HG02588 (cell line): ENCODE measurements at regions not wholly inside any gene's neighbourhood (a gene's known extent, or its start where the extent isn't known, plus 50 kb on each side); places are given as distances from the start of the nearest gene placed in this dataset.

Experiments
- ATAC-seq: cut with Tn5 transposase; IDR thresholded peaks from one replicate; pipeline ENCODE4 v1.9.1; 2021; ENCODE audit warnings: mild to moderate bottlenecking, moderate library complexity; ENCODE audit not compliant: unreplicated experiment

GRCh38 chr1:87600055-87600850, 271.6 kb downstream of the LMO4 start:
- no peak for ATAC-seq

- ATAC-seq, result peak; percentile 42
Measured at GRCh38 chr1:87600854-87601253, 272.2 kb downstream of the LMO4 start.

GRCh38 chr1:87603626-87604025, 274.9 kb downstream of the LMO4 start:
- ATAC-seq, result no peak

- ATAC-seq, result no peak
Measured at GRCh38 chr1:87612956-87613355, 284.3 kb downstream of the LMO4 start.

- no peak for ATAC-seq
Measured at GRCh38 chr1:87615491-87615890, 286.8 kb downstream of the LMO4 start.

- ATAC-seq, result no peak
Measured at GRCh38 chr1:87615901-87616300, 287.2 kb downstream of the LMO4 start.

GRCh38 chr1:87620807-87621206, 292.1 kb downstream of the LMO4 start:
- no peak for ATAC-seq

- no peak for ATAC-seq
Measured at GRCh38 chr1:87629673-87630072, 301.0 kb downstream of the LMO4 start.

- no peak for ATAC-seq
Measured at GRCh38 chr1:87632232-87632631, 303.6 kb downstream of the LMO4 start.

GRCh38 chr1:87636198-87636892, 307.7 kb downstream of the LMO4 start:
- ATAC-seq, result no peak

- no peak for ATAC-seq
Measured at GRCh38 chr1:87638636-87639035, 310.0 kb downstream of the LMO4 start.

GRCh38 chr1:87641996-87642395, 313.3 kb downstream of the LMO4 start:
- ATAC-seq, result no peak

- ATAC-seq, result no peak
Measured at GRCh38 chr1:87642581-87643221, 314.0 kb downstream of the LMO4 start.

- no peak for ATAC-seq
Measured at GRCh38 chr1:87644033-87644578, 315.4 kb downstream of the LMO4 start.

GRCh38 chr1:87644579-87645190, 316.0 kb downstream of the LMO4 start:
- no peak for ATAC-seq

GRCh38 chr1:87647430-87648177, 318.9 kb downstream of the LMO4 start:
- ATAC-seq, result no peak

- ATAC-seq, result no peak
Measured at GRCh38 chr1:87648323-87649119, 319.8 kb downstream of the LMO4 start.

GRCh38 chr1:87650306-87650705, 321.6 kb downstream of the LMO4 start:
- no peak for ATAC-seq

GRCh38 chr1:87652176-87652575, 323.5 kb downstream of the LMO4 start:
- ATAC-seq, result no peak

GRCh38 chr1:87665151-87665550, 336.5 kb downstream of the LMO4 start:
- ATAC-seq, result no peak
